HepG2 (cell line): ENCODE measurements at regions not wholly inside any gene's neighbourhood (a gene's known extent, or its start where the extent isn't known, plus 50 kb on each side); places are given as distances from the start of the nearest gene placed in this dataset.
"Not testable (repeated sequence)": the region's sequence is repeated elsewhere in the genome, so short reads cannot be mapped to it uniquely, and the experiment has no call there.

Experiments used
- ATAC-seq: fragments of 200-7000 bp; cut with Tn5 transposase; 3 replicates; pipeline ENCODE4 v1.9.1; 2020; ENCODE audit warnings: mild to moderate bottlenecking, moderate library complexity
- BruUV-seq: library from RNA; stranded (reverse); fragments of 400-500 nt; replicated peaks from 2 replicates; lab custom pipeline; 2021; lab: Mats Ljungman, UMichigan
- CTCF ChIA-PET: fragments of 300-600 bp; formaldehyde crosslinking; extraction: SDS; loops from one replicate; lab custom pipeline; 2021; ENCODE audit warnings: low total read pairs, inconsistent platforms, low intra/inter-chr PET ratio; lab: Yijun Ruan, JAX
- POLR2A ChIA-PET: fragments of 350-600 bp; sonication (Branson Sonifier 250); formaldehyde crosslinking; loops from one replicate; lab custom pipeline; 2020; ENCODE audit warnings: antibody characterized with exemption, inconsistent platforms; lab: Yijun Ruan, JAX
- DNase-seq: peaks from one replicate; pipeline ENCODE4 v3.0.0-alpha.2; 2015; ENCODE audit warnings: low spot score
- FAIRE-seq: peaks from 3 replicates; lab custom pipeline; 2011; peaks lifted over from hg19 to GRCh38; lab: Jason Lieb, UNC
- H2AFZ ChIP-seq: one replicate; pipeline ENCODE4 v1.6.1; 2011; ENCODE audit warnings: low read length, inconsistent platforms
- H3K27ac ChIP-seq: fragments of 300-600 bp; 3 replicates; pipeline ENCODE4 v1.8.0; 2011; ENCODE audit warnings: mixed run types, mild to moderate bottlenecking, mixed read lengths, low read length, inconsistent platforms; ENCODE audit not compliant: insufficient read depth; ENCODE audit errors: extremely low read length
- H3K27me3 ChIP-seq, 2 experiments: fragments of 200-600 bp in 1 of 2; 2 replicates in 1 of 2; 3 replicates in 1 of 2; pipeline versions ENCODE4 v1.6.0 to v1.8.0; 2011; ENCODE audit warnings: low read length in 2 of 2, mild to moderate bottlenecking in 2 of 2, moderate library complexity in 2 of 2, inconsistent platforms in 1 of 2; ENCODE audit not compliant: insufficient read depth in 2 of 2, control insufficient read depth in 1 of 2
- H3K36me3 ChIP-seq, 2 experiments: fragments of 200-600 bp in 1 of 2; replicated peaks in 1 of 2; 2 replicates in 1 of 2; 3 replicates in 1 of 2; pipeline versions ENCODE4 v1.5.1 to v1.8.0; 2011; ENCODE audit warnings: low read length in 2 of 2, inconsistent platforms in 1 of 2; ENCODE audit not compliant: insufficient read depth in 2 of 2, control insufficient read depth in 1 of 2
- H3K4me1 ChIP-seq: 2 replicates; pipeline ENCODE4 v1.5.1; 2012; ENCODE audit warnings: low read length, inconsistent platforms; ENCODE audit not compliant: insufficient read depth
- H3K4me2 ChIP-seq: 2 replicates; pipeline ENCODE4 v1.6.0; 2011; ENCODE audit warnings: low read depth, low read length, inconsistent platforms
- H3K4me3 ChIP-seq, 3 experiments: fragments of 200-600 bp in 1 of 3; sonication (generic), shearing (Covaris generic) in 1 of 3; replicated peaks in 1 of 3; 2 replicates each; pipeline ENCODE4 v1.5.1; 2011 to 2016; ENCODE audit warnings: low read length in 3 of 3, inconsistent platforms in 2 of 3, low read depth in 2 of 3, mild to moderate bottlenecking in 2 of 3, control low read depth in 1 of 3, mixed read lengths in 1 of 3; ENCODE audit not compliant: insufficient read depth in 1 of 3
- H3K79me2 ChIP-seq: one replicate; pipeline ENCODE4 v1.6.1; 2011; ENCODE audit warnings: low read length, inconsistent platforms; ENCODE audit not compliant: insufficient read depth
- H3K9ac ChIP-seq: 2 replicates; pipeline ENCODE4 v1.6.0; 2011; ENCODE audit warnings: mild to moderate bottlenecking, low read depth, low read length, inconsistent platforms; ENCODE audit not compliant: insufficient read depth
- H3K9me3 ChIP-seq: 2 replicates; pipeline ENCODE4 v1.5.1; 2012; ENCODE audit warnings: mild to moderate bottlenecking, low read length
- H4K20me1 ChIP-seq: 2 replicates; pipeline ENCODE4 v1.6.0; 2011; ENCODE audit warnings: inconsistent platforms, mild to moderate bottlenecking, low read length, moderate library complexity; ENCODE audit not compliant: insufficient read depth
- CTCF ChIP-seq: sonication (generic); formaldehyde crosslinking; IDR thresholded peaks from 2 replicates; pipeline ENCODE4 v1.5.0; 2020; ENCODE audit warnings: mild to moderate bottlenecking, missing genetic modification reagents, moderate library complexity
- KAT7 ChIP-seq: IDR thresholded peaks from 2 replicates; pipeline ENCODE4 v1.6.1; 2018; ENCODE audit warnings: borderline replicate concordance, missing compliant biosample characterization
- MBNL3 ChIP-seq: fragments of 250-450 bp; sonication (Bioruptor Pico); conservative IDR thresholded peaks from 2 replicates; pipeline ENCODE4 v1.8.0; 2022; ENCODE audit warnings: mild to moderate bottlenecking, inconsistent platforms
- MTF1 ChIP-seq: sonication (generic); formaldehyde crosslinking; IDR thresholded peaks from 2 replicates; pipeline ENCODE4 v1.5.0; 2020; ENCODE audit warnings: missing genetic modification reagents
- SMARCE1 ChIP-seq: fragments of 450-650 bp; IDR thresholded peaks from 2 replicates; pipeline ENCODE4 v1.6.1; 2017; ENCODE audit warnings: borderline replicate concordance
- ZNF567 ChIP-seq: sonication (generic); formaldehyde crosslinking; IDR thresholded peaks from 2 replicates; pipeline ENCODE4 v1.8.1; 2023; ENCODE audit warnings: mild to moderate bottlenecking, missing genetic modification reagents, borderline replicate concordance
- ZNF652 ChIP-seq: IDR thresholded peaks from 2 replicates; pipeline ENCODE4 v1.6.1; 2016; ENCODE audit warnings: low read depth, borderline replicate concordance
- WGBS: methylation state at CpG from one replicate; pipeline ENCODE4 v1.1.6; 2017; ENCODE audit warnings: low lambda C conversion rate; 5-methylcytosine and 5-hydroxymethylcytosine counted together
- in situ Hi-C: cut with HindIII; loops from 2 replicates; pipeline ENCODE4 v1.10.0; 2017; ENCODE audit warnings: low pct_unique_long_range_greater_than_20kb; ENCODE audit not compliant: extremely low pct_ligation_motif_present
- intact Hi-C: fragments of 100-400 bp; cut with micrococcal nuclease; formaldehyde crosslinking; loops from one replicate; pipeline ENCODE4 v1.10.0; 2022; ENCODE audit not compliant: unreplicated experiment

- H4K20me1 ChIP-seq, H2AFZ ChIP-seq, H3K4me2 ChIP-seq, in situ Hi-C loops, POLR2A ChIA-PET, H3K9me3 ChIP-seq, H3K79me2 ChIP-seq, H3K27me3 ChIP-seq, FAIRE-seq, CTCF ChIA-PET, ATAC-seq, DNase-seq, intact Hi-C loops, H3K4me3 ChIP-seq, H3K27ac ChIP-seq, H3K4me1 ChIP-seq, BruUV-seq, H3K36me3 ChIP-seq, H3K9ac ChIP-seq: not testable (repeated sequence)
- 56% methylated on average over 2 of the region's 2 CpGs for WGBS
Observed at GRCh38 chr2:49692022-49692421, 537.7 kb upstream of the FSHR start.

- Histone ChIP-seq H3K9me3 (no peaks in the 10 kb centered on the region), H4K20me1 (no peaks in the 10 kb centered on the region), H3K36me3 (no peaks in the 10 kb centered on the region), H3K27ac (no peak overlapping the region), H3K4me2 (no peak overlapping the region), H3K4me1 (no peaks in the 10 kb centered on the region), H3K9ac (no peak overlapping the region), H3K79me2 (no peaks in the 10 kb centered on the region), H3K4me3 (no peak overlapping the region), H2AFZ (no peak overlapping the region), H3K27me3 (no peaks in the 10 kb centered on the region)
- BruUV-seq, result no TSS peak
- intact Hi-C loops, result loop anchor here (1.0 kb wide), 2 partner anchors 456 to 714 kb away; no protein-coding TSS in a partner anchor
- in situ Hi-C loops, result no loop called here
- DNase-seq (no peak), ATAC-seq (peak; percentile 62), FAIRE-seq (no peak)
- no peak for TF ChIP-seq SMARCE1
- no peak for TF ChIP-seq CTCF (CRISPR knock-in tag)
- TF ChIP-seq MTF1, result no peak
- TF ChIP-seq ZNF652 (CRISPR knock-in tag), result no peak
- TF ChIP-seq KAT7, result no peak
- TF ChIP-seq MBNL3, result no peak
- no peak for TF ChIP-seq ZNF567 (CRISPR knock-in tag)
- WGBS, result 2% methylated on average over 1 of the region's 1 CpG
- CTCF ChIA-PET, result interaction anchor here (1.2 to 1.4 kb wide), 2 partner anchors 457 to 715 kb away, joined by 4 to 6 read pairs; no protein-coding TSS in a partner anchor
- POLR2A ChIA-PET, result no interaction called here
Observed at GRCh38 chr2:49687918-49688317, 533.6 kb upstream of the FSHR start.
